ENCODE measurements at regions not wholly inside any gene's neighbourhood (a gene's known extent, or its start where the extent isn't known, plus 50 kb on each side); places are given as distances from the start of the nearest gene placed in this dataset.
"Not testable (repeated sequence)": the region's sequence is repeated elsewhere in the genome, so short reads cannot be mapped to it uniquely, and the experiment has no call there.

- H3K4me3 ChIP-seq (replicated peaks in 1 of 2; ENCODE audit: low read depth in 2 of 2, low read length in 2 of 2), result no peak overlapping the region
- peak; percentile 97 to 99 for DNase-seq (ENCODE audit: low read depth in 2 of 2)
- no peak for TF ChIP-seq CTCF (IDR thresholded peaks at IDR 0.05; ENCODE audit: low read depth, low read length)
Measured at GRCh38 chr2:39494784-39495251, 57.7 kb upstream of the MAP4K3 start.

- DNase-seq (ENCODE audit: low read depth in 2 of 2), result peak; percentile 58 to 82
- no peak overlapping the region for H3K4me3 ChIP-seq (replicated peaks in 1 of 2; ENCODE audit: low read depth in 2 of 2, low read length in 2 of 2)
- no peak for TF ChIP-seq CTCF (IDR thresholded peaks at IDR 0.05; ENCODE audit: low read depth, low read length)
Measured at GRCh38 chr2:39497082-39497801, 60.2 kb upstream of the MAP4K3 start.

GRCh38 chr2:39498176-39498575, 61.1 kb upstream of the MAP4K3 start:
- H3K4me3 ChIP-seq (replicated peaks in 1 of 2; ENCODE audit: low read depth in 2 of 2, low read length in 2 of 2); DNase-seq (ENCODE audit: low read depth in 2 of 2): not testable (repeated sequence)

GRCh38 chr2:39498786-39499185, 61.7 kb upstream of the MAP4K3 start:
- TF ChIP-seq CTCF (IDR thresholded peaks at IDR 0.05; ENCODE audit: low read depth, low read length), result no peak
- DNase-seq (ENCODE audit: low read depth in 2 of 2), result no peak
- H3K4me3 ChIP-seq (replicated peaks in 1 of 2; ENCODE audit: low read depth in 2 of 2, low read length in 2 of 2), result no peak overlapping the region

- H3K4me3 ChIP-seq (replicated peaks in 1 of 2; ENCODE audit: low read depth in 2 of 2, low read length in 2 of 2), result no peak overlapping the region
- peak in 1 of 2 donors; percentile 60 for DNase-seq (ENCODE audit: low read depth in 2 of 2)
- no peak for TF ChIP-seq CTCF (IDR thresholded peaks at IDR 0.05; ENCODE audit: low read depth, low read length)
Measured at GRCh38 chr2:39499336-39499735, 62.3 kb upstream of the MAP4K3 start.

- DNase-seq (ENCODE audit: low read depth in 2 of 2), result no peak
- TF ChIP-seq CTCF (IDR thresholded peaks at IDR 0.05; ENCODE audit: low read depth, low read length), result no peak
- no peak overlapping the region for H3K4me3 ChIP-seq (replicated peaks in 1 of 2; ENCODE audit: low read depth in 2 of 2, low read length in 2 of 2)
Measured at GRCh38 chr2:39501412-39501811, 64.3 kb upstream of the MAP4K3 start.

GRCh38 chr2:39503277-39503676, 66.2 kb upstream of the MAP4K3 start:
- TF ChIP-seq CTCF (IDR thresholded peaks at IDR 0.05; ENCODE audit: low read depth, low read length), result no peak
- DNase-seq (ENCODE audit: low read depth in 2 of 2), result no peak
- H3K4me3 ChIP-seq (replicated peaks in 1 of 2; ENCODE audit: low read depth in 2 of 2, low read length in 2 of 2), result no peak overlapping the region

Measured in cardiac fibroblast (primary cell).